ENCODE measurements at regions not wholly inside any gene's neighbourhood (a gene's known extent, or its start where the extent isn't known, plus 50 kb on each side); places are given as distances from the start of the nearest gene placed in this dataset.

- TF ChIP-seq ZNF395 (CRISPR knock-in tag; IDR thresholded peaks at IDR 0.05), result no peak
- no peak for TF ChIP-seq PTTG1 (tag; IDR thresholded peaks at IDR 0.05; ENCODE audit: low read depth)
- no peak for TF ChIP-seq GTF2B (IDR thresholded peaks at IDR 0.05; ENCODE audit: extremely low read depth, insufficient read length)
- no peak for TF ChIP-seq LEF1 (IDR thresholded peaks at IDR 0.05)
- TF ChIP-seq MLX (CRISPR knock-in tag; conservative IDR thresholded peaks at IDR 0.05), result no peak
- TF ChIP-seq ZNF740 (CRISPR knock-in tag; IDR thresholded peaks at IDR 0.05), result no peak
- no peak for TF ChIP-seq ZNF740 (tag; IDR thresholded peaks at IDR 0.05)
- no peak for TF ChIP-seq PPARD (CRISPR knock-in tag; IDR thresholded peaks at IDR 0.05)
- TF ChIP-seq FOSL1 (tag; conservative IDR thresholded peaks at IDR 0.05), result no peak
- TF ChIP-seq SMAD2 (IDR thresholded peaks at IDR 0.05; ENCODE audit: low read depth, low read length), result no peak
- no peak for TF ChIP-seq ZZZ3 (IDR thresholded peaks at IDR 0.05)
Observed at GRCh38 chr9:19914044-19914443, 125.2 kb upstream of the SLC24A2 start (continued).
